HG03045 (cell line): ENCODE measurements at regions not wholly inside any gene's neighbourhood (a gene's known extent, or its start where the extent isn't known, plus 50 kb on each side); places are given as distances from the start of the nearest gene placed in this dataset.
"Not testable (repeated sequence)": the region's sequence is repeated elsewhere in the genome, so short reads cannot be mapped to it uniquely, and the experiment has no call there.

Experiments
- ATAC-seq: cut with Tn5 transposase; IDR thresholded peaks from one replicate; pipeline ENCODE4 v1.9.1; 2021; ENCODE audit warnings: mild to moderate bottlenecking, moderate library complexity; ENCODE audit not compliant: unreplicated experiment

- no peak for ATAC-seq
These were observed 377.1 kb upstream of the SFSWAP start for GRCh38 chr12:131333621-131334440.

DNA sequence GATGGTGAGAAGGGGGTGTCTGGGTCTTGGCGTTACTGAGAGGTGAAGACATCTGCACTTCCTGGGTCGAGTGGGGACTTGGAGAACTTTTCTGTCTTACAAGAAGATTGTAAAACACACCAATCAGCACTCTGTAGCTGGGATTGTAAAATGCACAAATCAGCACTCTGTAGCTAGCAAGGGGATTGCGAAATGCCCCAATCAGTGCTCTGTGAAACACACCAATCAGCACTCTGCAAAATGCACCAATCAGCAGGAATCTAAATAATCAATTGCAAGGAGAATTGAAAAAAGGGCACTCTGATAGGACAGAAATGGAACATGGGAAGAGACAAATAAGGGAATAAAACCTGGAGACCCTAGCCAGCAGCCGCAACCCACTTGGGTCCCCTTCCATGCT lies 376.1 kb upstream of the SFSWAP start:
- ATAC-seq = no peak

DNA sequence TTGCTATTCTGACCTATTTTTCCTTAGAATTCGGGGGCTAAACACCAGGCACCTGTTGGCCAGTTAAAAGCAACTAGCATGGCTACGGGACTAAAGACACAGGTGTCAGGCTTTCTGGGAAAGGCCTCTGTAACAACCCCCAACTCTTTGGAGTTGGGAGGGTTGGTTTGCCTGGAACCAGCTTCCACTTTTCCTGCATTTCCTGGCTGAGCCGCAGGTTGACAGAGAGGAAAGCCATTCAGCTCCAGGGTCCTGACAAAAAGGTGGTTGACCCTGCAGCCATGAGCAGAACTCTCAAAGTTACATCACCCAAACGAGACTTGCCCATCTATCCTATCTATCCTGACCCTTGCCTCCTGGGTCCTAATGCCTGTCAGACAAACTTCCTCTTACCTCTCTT lies 375.4 kb upstream of the SFSWAP start:
- ATAC-seq = no peak

DNA sequence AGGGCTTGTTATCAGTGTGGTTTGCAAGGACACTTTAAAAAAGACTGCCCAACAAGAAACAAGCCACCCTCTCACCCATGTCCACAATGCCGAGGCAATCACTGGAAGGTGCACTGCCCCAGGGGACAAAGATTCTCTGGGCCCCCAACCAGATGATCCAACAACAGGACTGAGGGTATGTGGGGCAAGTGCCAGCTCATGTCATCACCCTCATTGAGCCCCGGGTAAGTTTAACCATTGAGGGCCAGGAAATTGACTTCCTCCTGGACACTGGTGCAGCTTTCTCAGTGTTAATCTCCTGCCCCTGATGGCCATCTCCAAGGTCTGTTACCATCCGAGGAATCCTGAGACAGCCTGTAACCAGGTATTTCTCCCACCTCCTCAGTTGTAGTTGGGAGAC lies 373.0 kb upstream of the SFSWAP start:
- ATAC-seq = not testable (repeated sequence)

DNA sequence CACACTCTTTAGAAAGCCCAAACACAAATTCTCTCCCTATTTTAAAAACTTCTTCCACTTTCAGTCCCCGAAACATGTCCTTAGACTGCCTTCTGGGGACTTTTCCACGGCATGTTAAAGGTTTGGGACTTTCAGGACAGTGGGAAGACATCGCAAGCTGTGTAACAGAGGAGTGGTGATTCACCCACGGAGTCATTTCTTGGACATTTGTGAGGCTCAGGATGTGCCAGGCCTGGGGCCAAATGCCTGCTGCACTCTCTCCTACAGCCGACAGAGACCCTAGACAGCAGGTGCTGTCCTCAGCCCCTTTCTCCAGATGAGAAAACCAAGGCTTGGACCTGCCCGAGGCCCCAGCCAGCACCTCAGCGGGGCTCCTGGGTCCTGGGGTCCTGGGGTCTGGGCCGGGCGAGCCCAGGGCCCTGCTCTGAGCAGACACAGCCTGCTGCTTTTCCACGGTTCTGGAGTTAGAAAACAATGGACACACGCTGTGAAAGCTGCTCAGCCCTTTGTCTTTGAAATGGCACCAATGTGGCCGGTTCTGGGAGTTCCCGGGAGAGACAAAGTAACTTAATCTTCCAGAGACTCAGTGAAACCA lies 370.2 kb upstream of the SFSWAP start:
- ATAC-seq = no peak

DNA sequence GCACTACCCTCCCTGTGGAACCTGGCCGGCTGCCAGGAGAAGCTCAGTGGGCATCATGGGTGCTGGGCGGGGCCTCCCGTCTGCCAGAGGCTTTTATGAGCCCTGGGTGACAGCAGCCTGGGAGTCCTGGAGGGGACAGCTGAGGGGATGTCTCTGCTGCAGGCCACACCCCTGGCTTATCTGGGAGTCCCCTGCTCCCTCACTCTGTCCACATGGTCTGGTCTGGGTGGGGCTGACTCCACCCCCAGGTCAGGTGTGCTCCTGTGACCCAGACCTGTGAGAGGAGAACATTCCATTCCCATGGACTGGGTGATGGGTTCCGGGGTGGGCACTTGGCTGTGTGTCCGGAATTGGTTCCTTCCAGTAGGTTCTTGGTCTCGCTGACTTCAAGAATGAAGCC lies 369.3 kb upstream of the SFSWAP start:
- ATAC-seq = not testable (repeated sequence)

- ATAC-seq = not testable (repeated sequence)
These were observed 367.5 kb upstream of the SFSWAP start for GRCh38 chr12:131343436-131343835.

GRCh38 chr12:131344715-131345520 lies 366.0 kb upstream of the SFSWAP start:
- ATAC-seq = not testable (repeated sequence)

DNA sequence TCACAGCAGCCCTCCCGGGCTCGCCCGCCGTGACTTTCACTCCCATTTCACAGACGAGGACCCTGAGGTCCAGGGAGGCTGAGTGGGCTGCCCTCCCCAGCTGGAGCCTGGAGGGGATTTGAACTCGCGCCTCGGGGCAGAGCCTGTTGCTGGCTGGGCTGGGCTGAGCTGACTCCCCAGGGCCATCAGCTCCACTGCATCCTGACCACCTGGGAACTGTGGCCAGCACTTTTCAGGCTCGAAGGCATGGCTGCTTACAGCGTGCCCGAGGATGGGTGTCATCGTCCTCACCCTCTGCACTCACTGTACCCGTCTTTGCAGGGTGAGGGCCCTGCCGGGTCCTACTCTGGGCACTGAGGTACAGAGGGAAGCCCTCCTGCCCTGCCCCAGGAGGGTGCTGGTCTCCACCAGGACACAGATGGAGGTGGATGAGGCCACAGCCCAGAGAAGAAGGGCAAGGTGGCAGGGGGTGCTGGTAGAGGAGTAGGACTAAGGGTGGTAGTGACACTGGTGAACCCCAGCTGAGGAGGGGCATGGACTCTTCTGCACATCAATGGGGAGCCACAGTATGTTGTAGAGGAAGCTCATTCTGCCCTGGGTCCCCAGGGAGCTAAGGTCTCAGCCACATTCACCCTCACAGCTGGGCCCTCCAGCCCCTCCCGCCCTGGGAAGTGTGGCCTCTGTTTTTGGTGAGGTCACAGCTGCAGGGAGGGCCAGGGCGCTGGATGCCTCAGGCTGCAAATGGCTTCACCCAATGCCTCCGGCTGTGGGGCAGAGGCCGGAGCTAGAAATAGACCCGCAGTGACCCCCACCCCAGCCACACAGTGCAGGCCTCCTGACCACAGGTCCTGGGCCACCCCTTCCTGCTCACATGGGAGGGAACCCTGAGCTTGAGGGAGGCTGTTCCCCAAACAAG lies 365.1 kb upstream of the SFSWAP start:
- ATAC-seq = no peak

DNA sequence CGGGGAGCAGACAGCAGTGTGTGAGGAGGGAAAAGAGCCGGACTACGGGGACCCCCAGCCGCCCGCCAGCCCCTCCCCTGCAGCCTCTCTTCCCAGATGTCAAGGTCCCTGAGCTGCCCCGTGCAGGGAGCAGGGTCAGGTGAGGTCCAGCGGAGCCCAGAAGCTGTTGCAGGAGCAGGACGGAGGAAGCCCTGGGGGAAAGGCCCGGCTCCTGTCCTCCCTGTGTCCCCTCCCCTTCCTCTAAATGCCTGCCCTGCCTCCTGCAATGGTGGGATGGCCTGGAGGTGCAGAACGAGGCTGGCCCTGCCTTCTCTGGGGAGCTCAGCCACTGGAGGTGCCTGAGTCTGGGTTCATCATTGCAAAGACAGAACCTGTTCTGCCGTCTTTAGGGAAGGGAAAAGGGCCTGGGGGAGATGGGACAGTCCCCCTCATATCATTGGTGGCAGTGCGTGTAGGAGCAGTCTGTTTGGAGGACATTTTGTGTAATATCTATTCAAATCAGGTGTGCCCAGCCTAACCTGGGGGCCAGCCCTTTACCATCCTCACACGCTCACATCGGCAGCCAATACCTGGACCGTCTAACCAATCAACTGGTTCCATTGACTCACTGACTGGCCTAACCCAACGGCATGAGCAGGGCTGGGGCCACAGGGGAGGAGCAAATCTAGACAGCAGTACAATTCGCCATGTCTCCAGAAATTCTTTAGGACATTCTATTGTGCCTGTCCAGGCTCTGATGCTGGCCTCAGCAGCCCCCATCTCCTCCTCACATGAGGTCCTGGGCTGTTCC lies 364.1 kb upstream of the SFSWAP start:
- no peak for ATAC-seq

DNA sequence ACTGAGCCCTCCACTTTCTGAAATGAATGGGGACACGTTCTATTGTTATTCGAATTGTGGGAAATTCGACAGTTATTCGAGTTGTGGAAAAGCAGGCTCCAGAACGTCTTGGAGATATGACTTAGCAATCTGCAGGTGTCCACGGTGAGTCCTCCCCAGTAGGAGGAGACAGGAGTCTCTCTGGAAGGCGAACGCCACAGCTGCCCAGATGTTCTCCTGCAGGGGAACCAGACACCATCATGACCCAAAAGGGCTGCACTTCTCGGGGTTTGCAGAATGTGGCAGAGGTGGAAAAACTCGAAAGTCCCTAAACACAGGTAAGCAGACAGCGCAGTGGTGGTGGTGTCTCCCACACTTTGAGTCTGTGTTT lies 363.6 kb upstream of the SFSWAP start:
- no peak for ATAC-seq

DNA sequence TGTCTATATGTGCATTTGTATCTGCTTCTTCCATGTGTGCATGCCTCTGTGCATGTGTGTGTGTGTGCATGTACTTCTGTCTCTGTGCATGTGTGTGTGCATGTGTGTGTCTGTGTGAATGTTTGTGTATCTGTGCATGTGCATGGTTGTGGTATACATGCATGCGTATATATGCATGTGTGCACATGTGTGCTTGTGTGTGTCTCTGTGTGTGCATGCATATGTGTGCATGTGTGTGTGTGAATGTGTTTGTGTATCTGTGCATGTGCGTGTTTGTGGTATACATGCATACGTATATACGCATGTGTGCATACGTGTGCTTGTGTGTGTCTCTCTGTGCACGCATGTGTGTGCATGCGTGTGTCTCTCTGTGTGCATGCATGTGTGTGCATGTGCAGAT lies 363.2 kb upstream of the SFSWAP start:
- no peak for ATAC-seq

DNA sequence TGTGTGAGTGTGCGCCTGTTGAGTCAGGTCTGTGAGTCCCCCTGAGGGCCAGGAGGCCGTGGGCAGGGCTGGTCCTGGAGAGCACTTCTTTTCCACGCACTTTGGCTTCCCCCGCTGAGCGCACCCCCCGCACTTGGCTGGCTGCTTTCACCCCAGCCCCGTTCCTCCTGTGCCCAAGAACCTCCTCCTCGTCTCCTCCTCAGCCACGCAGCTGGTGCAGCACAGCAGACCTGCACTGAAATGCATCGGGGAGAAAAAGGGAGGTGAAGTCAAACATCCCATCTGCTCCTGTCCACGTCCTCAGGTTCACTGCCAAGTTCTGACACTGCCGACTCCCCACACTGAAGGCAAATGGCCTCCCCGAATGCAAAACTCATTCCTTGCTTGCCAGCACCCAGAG lies 362.7 kb upstream of the SFSWAP start:
- no peak for ATAC-seq

DNA sequence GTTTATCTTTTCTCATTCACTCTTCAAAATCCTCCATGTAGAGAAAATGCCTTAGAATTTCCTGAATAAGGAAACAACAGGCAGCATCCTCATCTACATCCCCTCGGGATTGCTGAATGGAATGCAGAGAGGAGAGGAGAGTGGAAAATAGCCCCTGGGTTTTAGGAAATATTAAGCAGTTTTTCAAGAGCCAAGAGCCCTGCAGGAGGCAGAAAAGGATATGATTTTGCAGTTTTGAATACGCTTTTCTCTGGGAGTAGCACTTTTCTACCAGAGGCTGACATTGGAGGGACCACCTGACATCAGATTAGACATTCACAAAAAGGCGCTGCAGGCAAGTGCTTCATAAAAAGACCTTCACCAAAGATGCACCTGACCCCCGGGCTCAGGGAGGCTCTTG lies 362.2 kb upstream of the SFSWAP start:
- ATAC-seq = no peak

DNA sequence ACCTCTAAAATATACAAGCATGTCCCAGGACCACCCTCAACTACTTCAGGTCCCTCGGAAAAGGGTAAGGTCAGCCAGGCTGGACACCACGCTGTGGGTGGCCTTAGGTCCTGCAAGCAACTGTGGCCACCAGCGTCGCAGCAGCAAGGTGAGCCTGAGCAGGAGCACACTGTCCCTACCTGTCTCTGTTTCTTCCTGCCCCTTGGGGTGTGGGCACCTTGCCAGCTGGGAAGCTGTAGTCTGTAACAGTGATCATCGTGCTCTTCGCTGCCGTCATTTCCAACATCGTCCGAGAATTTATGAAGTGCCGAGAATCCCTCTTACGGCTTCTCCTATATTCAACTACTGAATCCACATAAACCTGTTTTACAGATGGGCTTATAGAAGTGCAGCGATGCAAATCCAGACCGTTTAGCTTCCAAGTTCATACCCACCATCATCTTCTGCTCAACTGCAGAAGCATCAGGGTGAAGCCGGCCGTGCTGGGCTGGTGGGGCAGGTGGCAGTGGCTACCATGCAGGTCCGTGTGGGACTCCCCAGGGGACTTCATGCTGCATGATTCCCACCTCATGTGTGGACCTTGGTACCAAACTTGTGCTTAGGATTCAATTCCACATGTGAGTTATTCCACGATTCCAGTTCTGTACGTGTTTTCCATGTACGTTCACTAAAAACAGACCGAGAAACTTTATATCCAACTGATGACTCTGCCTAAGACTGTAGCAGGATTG lies 361.3 kb upstream of the SFSWAP start:
- no peak for ATAC-seq

DNA sequence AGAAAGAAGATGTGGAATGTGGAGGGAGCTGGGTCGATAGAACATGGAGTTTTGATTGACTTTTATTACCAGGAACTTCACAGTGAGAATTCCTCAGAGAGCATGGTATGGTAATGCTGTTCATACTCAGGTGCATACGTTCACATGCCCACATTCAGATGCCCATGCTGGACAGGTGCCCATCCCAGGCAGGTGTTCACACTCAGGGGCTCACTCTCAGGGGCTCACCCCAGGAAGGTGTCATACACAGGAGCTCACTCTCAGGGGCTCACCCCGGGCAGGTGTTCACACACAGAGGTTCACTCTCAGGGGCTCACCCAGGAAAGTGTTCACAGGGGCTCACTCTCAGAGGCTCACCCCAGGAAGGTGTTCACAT lies 360.0 kb upstream of the SFSWAP start:
- ATAC-seq = no peak

GRCh38 chr12:131351319-131352028 lies 359.4 kb upstream of the SFSWAP start:
- no peak for ATAC-seq

DNA sequence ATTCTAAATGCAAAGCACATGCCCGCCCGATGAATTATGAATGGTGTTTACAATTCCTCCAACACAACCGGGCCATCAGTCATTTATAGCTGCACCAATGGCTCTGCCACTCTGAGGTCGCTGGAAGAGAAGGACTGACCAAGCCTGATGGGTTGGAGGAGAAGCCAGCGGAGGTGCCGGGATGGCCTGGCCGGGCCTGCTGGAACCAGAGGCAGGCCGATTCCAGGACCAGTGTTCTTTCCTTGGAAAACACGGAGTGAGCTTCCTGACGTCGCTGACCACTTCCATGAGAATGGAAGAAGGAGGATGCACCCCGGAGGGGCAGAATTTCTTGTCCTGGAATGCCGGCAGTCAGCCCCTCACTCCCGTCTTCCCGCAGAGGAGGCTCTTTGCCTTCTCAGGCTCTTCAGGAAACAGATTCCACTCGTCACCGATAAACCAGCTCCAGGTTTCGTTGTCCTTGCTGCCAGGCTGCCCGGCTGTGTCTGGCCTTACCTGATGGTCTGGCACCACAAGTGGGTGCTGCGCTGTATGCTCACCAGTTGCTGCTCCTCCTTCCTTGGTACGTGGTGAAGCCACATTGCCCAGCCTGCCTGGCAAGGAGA lies 358.5 kb upstream of the SFSWAP start:
- ATAC-seq = no peak
